GM19324 (cell line): ENCODE measurements at regions not wholly inside any gene's neighbourhood (a gene's known extent, or its start where the extent isn't known, plus 50 kb on each side); places are given as distances from the start of the nearest gene placed in this dataset.

Experiments
- ATAC-seq: cut with Tn5 transposase; IDR thresholded peaks from one replicate; pipeline ENCODE4 v1.9.1; 2021; ENCODE audit warnings: mild to moderate bottlenecking, moderate library complexity; ENCODE audit not compliant: unreplicated experiment, low FRiP score

- no peak for ATAC-seq
Measured at GRCh38 chr5:97658116-97658900, 475.3 kb upstream of the RIOK2 start.

GRCh38 chr5:97666783-97667182, 483.7 kb upstream of the RIOK2 start:
- ATAC-seq = no peak

- no peak for ATAC-seq
Measured at GRCh38 chr5:97670447-97670846, 487.4 kb upstream of the RIOK2 start.

GRCh38 chr5:97676608-97677007, 493.6 kb upstream of the RIOK2 start:
- no peak for ATAC-seq

- no peak for ATAC-seq
Measured at GRCh38 chr5:97694091-97694490, 511.0 kb upstream of the RIOK2 start.

- ATAC-seq = no peak
Measured at GRCh38 chr5:97714424-97714823, 531.4 kb upstream of the RIOK2 start.

- ATAC-seq = no peak
Measured at GRCh38 chr5:97726106-97726505, 543.1 kb upstream of the RIOK2 start.

- no peak for ATAC-seq
Measured at GRCh38 chr5:97728920-97729319, 545.9 kb upstream of the RIOK2 start.

GRCh38 chr5:97729938-97730337, 546.9 kb upstream of the RIOK2 start:
- ATAC-seq = no peak

GRCh38 chr5:97735209-97735608, 552.2 kb upstream of the RIOK2 start:
- no peak for ATAC-seq

- no peak for ATAC-seq
Measured at GRCh38 chr5:97737608-97738007, 554.6 kb upstream of the RIOK2 start.

- ATAC-seq = no peak
Measured at GRCh38 chr5:97745817-97746216, 562.8 kb upstream of the RIOK2 start.

GRCh38 chr5:97750576-97750975, 567.5 kb upstream of the RIOK2 start:
- no peak for ATAC-seq

- no peak for ATAC-seq
Measured at GRCh38 chr5:97751540-97751939, 568.5 kb upstream of the RIOK2 start.

GRCh38 chr5:97752871-97753270, 569.8 kb upstream of the RIOK2 start:
- no peak for ATAC-seq

GRCh38 chr5:97762483-97762882, 579.4 kb upstream of the RIOK2 start:
- ATAC-seq = no peak

GRCh38 chr5:97764700-97765099, 581.7 kb upstream of the RIOK2 start:
- no peak for ATAC-seq

- ATAC-seq = no peak
Measured at GRCh38 chr5:97778451-97778850, 595.4 kb upstream of the RIOK2 start.

GRCh38 chr5:97788369-97788768, 605.3 kb upstream of the RIOK2 start:
- no peak for ATAC-seq

- no peak for ATAC-seq
Measured at GRCh38 chr5:97797994-97798451, 615.0 kb upstream of the RIOK2 start.

GRCh38 chr5:97801461-97801860, 618.4 kb upstream of the RIOK2 start:
- no peak for ATAC-seq

- no peak for ATAC-seq
Measured at GRCh38 chr5:97820138-97820537, 637.1 kb upstream of the RIOK2 start.
